Gastroesophageal sphincter (tissue), 4 donors: ENCODE measurements at regions not wholly inside any gene's neighbourhood (a gene's known extent, or its start where the extent isn't known, plus 50 kb on each side); places are given as distances from the start of the nearest gene placed in this dataset.

Experiments used
- ATAC-seq: fragments of 150-250 bp; one replicate; pipeline ENCODE4 v1.9.1; 2016; ENCODE audit warnings: mild to moderate bottlenecking, moderate library complexity
- H3K27ac ChIP-seq, 4 donors: fragments of 200-600 bp; sonication (generic) in 3 of 4; 1 replicate in 3 of 4; 2 replicates in 1 of 4; pipeline ENCODE4 v1.5.1; 2016 to 2019
- H3K27me3 ChIP-seq: fragments of 200-600 bp; sonication (generic); one replicate; pipeline ENCODE4 v1.5.1; 2019
- H3K36me3 ChIP-seq, 2 donors: fragments of 200-600 bp; sonication (generic); one replicate each; pipeline ENCODE4 v1.5.1; 2019; ENCODE audit warnings: control low read depth in 1 of 2
- H3K4me1 ChIP-seq, 3 donors: fragments of 200-600 bp; sonication (generic); 1 replicate in 2 of 3; 2 replicates in 1 of 3; pipeline ENCODE4 v1.5.1; 2016 to 2019; ENCODE audit warnings: control low read depth in 2 of 3
- H3K4me3 ChIP-seq, 2 donors: fragments of 200-600 bp; sonication (generic); one replicate each; pipeline ENCODE4 v1.5.1; 2019; ENCODE audit warnings: mild to moderate bottlenecking in 1 of 2, moderate library complexity in 1 of 2
- H3K9me3 ChIP-seq, 3 donors: fragments of 200-600 bp; sonication (generic); one replicate each; pipeline ENCODE4 v1.5.1; 2017 to 2019; ENCODE audit warnings: control low read depth in 2 of 3
- CTCF ChIP-seq, 4 experiments: fragments of 200-600 bp in 2 of 4; fragments of 450-650 bp in 2 of 4; sonication (generic) in 1 of 4; IDR thresholded peaks; one replicate each; pipeline ENCODE4 v1.5.1; 2017 to 2019; ENCODE audit warnings: antibody characterized with exemption in 4 of 4, mild to moderate bottlenecking in 2 of 4, moderate library complexity in 2 of 4
- EP300 ChIP-seq: sonication (generic); formaldehyde crosslinking; IDR thresholded peaks from one replicate; pipeline ENCODE4 v1.6.1; 2017; ENCODE audit warnings: antibody characterized with exemption, mild to moderate bottlenecking
- POLR2A ChIP-seq, 2 donors: fragments of 450-650 bp; IDR thresholded peaks; one replicate each; pipeline ENCODE4 v1.6.1; 2017; ENCODE audit warnings: antibody characterized with exemption in 2 of 2, mild to moderate bottlenecking in 2 of 2, moderate library complexity in 1 of 2
- POLR2AphosphoS5 ChIP-seq: sonication (generic); formaldehyde crosslinking; IDR thresholded peaks from one replicate; pipeline ENCODE4 v1.6.1; 2017; ENCODE audit warnings: antibody characterized with exemption
- WGBS, 2 donors: methylation state at CpG; one replicate each; pipeline ENCODE4 v1.1.5; 2018; ENCODE audit warnings: low coverage in 1 of 2; 5-methylcytosine and 5-hydroxymethylcytosine counted together

GRCh38 chr7:27367933-27368549 lies 125.4 kb downstream of the EVX1 start:
- no peak for ATAC-seq
- no peak overlapping the region for H3K27ac ChIP-seq

GRCh38 chr7:27374958-27375841 lies 132.6 kb downstream of the EVX1 start:
- ATAC-seq: no peak
- no peak overlapping the region for H3K4me3 ChIP-seq
- peaks cover 0 to 14% (median 7%) of the 10 kb centered on the region in 3 donors for H3K4me1 ChIP-seq
- no peak overlapping the region for H3K27ac ChIP-seq
- H3K9me3 ChIP-seq: no peaks in the 10 kb centered on the region
- WGBS, 2 donors: 66 to 73% methylated on average over 5 to 6 of the region's 6 CpGs
- H3K36me3 ChIP-seq: no peaks in the 10 kb centered on the region
- H3K27me3 ChIP-seq: peaks cover 13% of the 10 kb centered on the region
- TF ChIP-seq CTCF (IDR thresholded peaks at IDR 0.05) (no peak), EP300 (no peak), POLR2A (IDR thresholded peaks at IDR 0.05) (no peak), POLR2AphosphoS5 (no peak)

More at GRCh38 chr7:27367933-27368549, 125.4 kb downstream of the EVX1 start:
- Histone ChIP-seq H3K4me1 (peaks cover 0 to 9% (median 4%) of the 10 kb centered on the region in 3 donors), H3K36me3 (no peaks in the 10 kb centered on the region), H3K27me3 (no peaks in the 10 kb centered on the region), H3K9me3 (no peaks in the 10 kb centered on the region), H3K4me3 (no peak overlapping the region)
- TF ChIP-seq POLR2AphosphoS5 (no peak), EP300 (no peak)
- 84 to 96% methylated on average over 3 to 4 of the region's 4 CpGs for WGBS, 2 donors

GRCh38 chr7:27375958-27376357 lies 133.4 kb downstream of the EVX1 start:
- no peak overlapping the region for H3K4me3 ChIP-seq
- ATAC-seq: no peak
- H3K9me3 ChIP-seq: no peaks in the 10 kb centered on the region
- H3K36me3 ChIP-seq: no peaks in the 10 kb centered on the region
- peaks cover 13% of the 10 kb centered on the region for H3K27me3 ChIP-seq
- no peak overlapping the region for H3K27ac ChIP-seq
- WGBS, 2 donors: 16 to 23% methylated on average over 4 to 5 of the region's 5 CpGs
- peaks cover 0 to 14% (median 7%) of the 10 kb centered on the region in 3 donors for H3K4me1 ChIP-seq
- no peak for TF ChIP-seq POLR2AphosphoS5
- TF ChIP-seq CTCF (IDR thresholded peaks at IDR 0.05): no peak
- no peak for TF ChIP-seq EP300
- TF ChIP-seq POLR2A (IDR thresholded peaks at IDR 0.05): no peak

GRCh38 chr7:27377988-27378387 lies 135.4 kb downstream of the EVX1 start:
- Histone ChIP-seq H3K27me3 (peaks cover 13% of the 10 kb centered on the region), H3K4me1 (peaks cover 0 to 14% (median 7%) of the 10 kb centered on the region in 3 donors), H3K4me3 (no peak overlapping the region), H3K27ac (no peak overlapping the region), H3K9me3 (no peaks in the 10 kb centered on the region), H3K36me3 (no peaks in the 10 kb centered on the region)
- TF ChIP-seq POLR2A (IDR thresholded peaks at IDR 0.05) (no peak), EP300 (no peak), POLR2AphosphoS5 (no peak), CTCF (IDR thresholded peaks at IDR 0.05) (no peak)
- ATAC-seq: no peak
- 84 to 95% methylated on average over 4 to 8 of the region's 8 CpGs for WGBS, 2 donors

GRCh38 chr7:27382307-27382706 lies 139.7 kb downstream of the EVX1 start:
- 78 to 96% methylated on average over 3 to 4 of the region's 4 CpGs for WGBS, 2 donors
- TF ChIP-seq CTCF (IDR thresholded peaks at IDR 0.05): no peak
- no peak for TF ChIP-seq POLR2AphosphoS5
- TF ChIP-seq POLR2A (IDR thresholded peaks at IDR 0.05): no peak
- no peak for TF ChIP-seq EP300
- H3K27ac ChIP-seq: no peak overlapping the region
- ATAC-seq: no peak
- no peaks in the 10 kb centered on the region for H3K4me1 ChIP-seq
- no peaks in the 10 kb centered on the region for H3K9me3 ChIP-seq
- no peaks in the 10 kb centered on the region for H3K36me3 ChIP-seq
- H3K27me3 ChIP-seq: peaks cover 13% of the 10 kb centered on the region
- H3K4me3 ChIP-seq: no peak overlapping the region
